GM23338 (cell line): ENCODE measurements at regions not wholly inside any gene's neighbourhood (a gene's known extent, or its start where the extent isn't known, plus 50 kb on each side); places are given as distances from the start of the nearest gene placed in this dataset.

Experiments used
- ATAC-seq: fragments of 200-7000 bp; cut with Tn5 transposase; 3 replicates; pipeline ENCODE4 v1.9.1; 2020
- DNase-seq: peaks from one replicate; pipeline ENCODE4 v3.0.0-alpha.2; 2015; ENCODE audit warnings: low spot score
- H2AFZ ChIP-seq: fragments of 200-600 bp; sonication (generic); 2 replicates; pipeline ENCODE4 v1.8.0; 2016; ENCODE audit warnings: antibody characterized with exemption, mild to moderate bottlenecking, moderate library complexity
- H3F3A ChIP-seq: fragments of 200-600 bp; sonication (generic); replicated peaks from 2 replicates; pipeline ENCODE4 v1.8.0; 2017; ENCODE audit warnings: antibody characterized with exemption, mixed run types, low read depth
- H3K27ac ChIP-seq: fragments of 200-600 bp; sonication (generic); 2 replicates; pipeline ENCODE4 v1.6.1; 2016; ENCODE audit warnings: low read depth
- H3K27me3 ChIP-seq: fragments of 200-600 bp; sonication (generic); 2 replicates; pipeline ENCODE4 v1.8.0; 2016; ENCODE audit warnings: mild to moderate bottlenecking, mixed run types, moderate library complexity; ENCODE audit not compliant: insufficient read depth
- H3K36me3 ChIP-seq: fragments of 200-600 bp; sonication (generic); 2 replicates; pipeline ENCODE4 v1.8.0; 2016; ENCODE audit warnings: mild to moderate bottlenecking; ENCODE audit not compliant: insufficient read depth
- H3K4me1 ChIP-seq: fragments of 200-600 bp; sonication (generic); 2 replicates; pipeline ENCODE4 v1.8.0; 2016; ENCODE audit warnings: mild to moderate bottlenecking, moderate library complexity; ENCODE audit not compliant: insufficient read depth
- H3K4me2 ChIP-seq: fragments of 200-600 bp; sonication (generic); 2 replicates; pipeline ENCODE4 v1.7.1; 2017; ENCODE audit warnings: mixed run types
- H3K4me3 ChIP-seq: fragments of 200-600 bp; sonication (generic); 2 replicates; pipeline ENCODE4 v1.6.1; 2016; ENCODE audit warnings: mixed run types
- H3K79me2 ChIP-seq: fragments of 200-600 bp; sonication (generic); replicated peaks from 2 replicates; pipeline ENCODE4 v1.8.0; 2017; ENCODE audit warnings: mild to moderate bottlenecking; ENCODE audit not compliant: insufficient read depth
- H3K9me2 ChIP-seq: fragments of 200-600 bp; sonication (generic); 2 replicates; pipeline ENCODE4 v1.8.0; 2017; ENCODE audit not compliant: insufficient read depth
- H4K20me1 ChIP-seq: fragments of 200-600 bp; sonication (generic); replicated peaks from 2 replicates; pipeline ENCODE4 v1.8.0; 2017; ENCODE audit warnings: mild to moderate bottlenecking; ENCODE audit not compliant: insufficient read depth
- H3K27ac Mint-ChIP-seq: 2 replicates; pipeline ENCODE4 v1.8.0; 2020; ENCODE audit warnings: inconsistent platforms, mild to moderate bottlenecking, moderate library complexity, mixed read lengths
- H3K27me3 Mint-ChIP-seq: 3 replicates; pipeline ENCODE4 v1.8.0; 2022; ENCODE audit warnings: low read depth, mild to moderate bottlenecking, moderate library complexity, mixed read lengths, inconsistent platforms; ENCODE audit not compliant: insufficient read depth, poor library complexity
- H3K36me3 Mint-ChIP-seq: 3 replicates; pipeline ENCODE4 v1.8.0; 2021; ENCODE audit warnings: low read depth, mild to moderate bottlenecking, inconsistent platforms, moderate library complexity, mixed read lengths
- H3K4me1 Mint-ChIP-seq: 3 replicates; pipeline ENCODE4 v1.8.0; 2020; ENCODE audit warnings: mild to moderate bottlenecking, inconsistent platforms, mixed read lengths
- H3K4me3 Mint-ChIP-seq: 3 replicates; pipeline ENCODE4 v1.8.0; 2021; ENCODE audit warnings: moderate library complexity, mild to moderate bottlenecking, inconsistent platforms, mixed read lengths
- H3K9me3 Mint-ChIP-seq: 3 replicates; pipeline ENCODE4 v1.8.0; 2020; ENCODE audit warnings: moderate library complexity, mild to moderate bottlenecking, inconsistent platforms, mixed read lengths
- CREB1 ChIP-seq: fragments of 250-450 bp; sonication (Bioruptor Pico); IDR thresholded peaks from 2 replicates; pipeline ENCODE4 v1.5.0; 2020; ENCODE audit warnings: low read depth, mild to moderate bottlenecking, moderate library complexity
- EZH2 ChIP-seq: fragments of 200-600 bp; sonication (generic); IDR thresholded peaks from one replicate; pipeline ENCODE4 v1.8.0; 2017; ENCODE audit warnings: antibody characterized with exemption, mild to moderate bottlenecking, low read depth; ENCODE audit not compliant: unreplicated experiment
- EZH2phosphoT487 ChIP-seq: fragments of 200-600 bp; sonication (generic); IDR thresholded peaks from one replicate; pipeline ENCODE4 v1.8.1; 2018; ENCODE audit warnings: antibody characterized with exemption; ENCODE audit not compliant: unreplicated experiment
- JUNB ChIP-seq: IDR thresholded peaks from one replicate; pipeline ENCODE4 v1.6.1; 2016; ENCODE audit warnings: antibody characterized with exemption; ENCODE audit not compliant: unreplicated experiment
- NANOG ChIP-seq: IDR thresholded peaks from 2 replicates; pipeline ENCODE4 v1.6.1; 2016; ENCODE audit warnings: antibody characterized with exemption, borderline replicate concordance
- POLR2AphosphoS5 ChIP-seq: IDR thresholded peaks from 2 replicates; pipeline ENCODE4 v1.6.1; 2016; ENCODE audit warnings: antibody characterized with exemption, low read depth
- STAT1 ChIP-seq: IDR thresholded peaks from one replicate; pipeline ENCODE4 v1.6.1; 2016; ENCODE audit warnings: antibody characterized with exemption; ENCODE audit not compliant: unreplicated experiment
- ZNF331 ChIP-seq: fragments of 250-450 bp; sonication (Bioruptor Pico); IDR thresholded peaks from 2 replicates; pipeline ENCODE4 v1.5.0; 2020; ENCODE audit warnings: low read depth, mild to moderate bottlenecking, moderate library complexity
- TF ChIP-seq, protein P1 (sequence below): IDR thresholded peaks from one replicate; pipeline ENCODE4 v1.6.1; 2018; ENCODE audit warnings: antibody characterized with exemption; ENCODE audit not compliant: unreplicated experiment
- TF ChIP-seq, protein P2 (sequence below), 2 experiments: fragments of 200-600 bp in 1 of 2; sonication (generic) in 1 of 2; conservative IDR thresholded peaks; 2 replicates each; pipeline versions ENCODE4 v1.5.1 to v1.6.1; 2016 to 2017; ENCODE audit warnings: antibody characterized with exemption in 2 of 2, low read depth in 2 of 2, mild to moderate bottlenecking in 2 of 2, moderate library complexity in 1 of 2

DNA sequence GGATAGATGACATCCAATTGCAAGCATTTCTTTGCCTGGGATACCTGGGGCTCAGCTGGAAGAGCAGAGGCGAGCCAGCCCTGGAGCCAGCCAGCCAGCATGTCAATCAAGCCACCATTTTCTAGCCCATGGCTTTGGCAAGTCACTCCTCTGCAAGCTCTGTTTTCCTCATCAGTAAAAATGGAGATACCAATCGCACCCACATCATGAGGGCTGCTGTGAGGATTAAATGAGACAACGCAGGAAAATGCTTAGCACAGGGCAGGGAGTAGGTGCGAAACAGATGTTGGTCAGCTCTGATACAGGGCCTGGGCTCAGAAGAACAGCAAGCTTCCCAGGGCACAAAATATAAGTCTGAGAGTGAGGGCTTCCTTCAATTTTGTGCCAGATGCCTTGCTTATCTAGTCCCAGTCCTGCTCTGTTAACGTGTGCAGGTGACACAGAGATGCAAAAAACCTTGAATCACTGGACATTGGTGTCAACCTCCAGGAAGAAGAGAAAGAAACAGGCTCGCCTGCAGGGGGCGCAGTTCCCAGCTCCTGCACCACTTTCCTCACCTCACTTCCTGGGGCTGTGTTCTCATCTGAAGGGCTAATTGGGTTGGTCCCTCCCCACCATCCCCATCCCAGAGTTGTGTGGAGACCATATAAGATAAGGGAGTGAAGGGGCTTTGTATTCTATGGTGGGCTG is 72.8 kb upstream of the CACUL1 start:
- H3K27me3 ChIP-seq, result no peaks in the 10 kb centered on the region
- peak; percentile 38 for DNase-seq

DNA sequence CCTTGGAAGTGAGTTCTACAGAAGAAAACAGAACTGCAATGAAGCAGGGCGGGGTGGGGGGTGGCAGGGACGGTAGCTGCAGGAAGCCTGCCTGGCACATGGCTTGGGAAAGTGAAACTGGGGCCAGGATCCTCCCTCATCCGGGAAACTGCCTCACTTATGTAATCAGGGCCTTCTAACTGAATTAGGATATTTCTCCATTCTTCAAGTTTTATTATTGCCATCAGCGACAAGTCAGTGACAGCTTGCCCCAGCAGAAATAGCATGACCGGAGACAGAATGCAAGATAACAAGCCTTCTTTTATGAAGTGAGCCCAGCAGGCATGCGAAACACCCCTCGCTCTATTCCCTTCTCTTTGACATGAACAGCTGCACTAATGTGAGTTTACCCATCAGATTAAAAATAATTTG is 77.5 kb upstream of the CACUL1 start:
- Histone ChIP-seq H3K4me1 (no peaks in the 10 kb centered on the region), H3K27me3 (no peaks in the 10 kb centered on the region), H3F3A (no peaks in the 10 kb centered on the region), H3K4me3 (no peak overlapping the region), H3K36me3 (no peaks in the 10 kb centered on the region), H3K79me2 (no peaks in the 10 kb centered on the region), H3K27ac (no peak overlapping the region), H3K4me2 (no peak overlapping the region), H3K9me2 (peaks cover 6% of the 10 kb centered on the region), H4K20me1 (no peaks in the 10 kb centered on the region), H2AFZ (0 out of 2 replicates have a peak overlapping the region, but pooled peaks have one; percentile 81)
- no peak overlapping the region for H3K4me3 Mint-ChIP-seq
- no peaks in the 10 kb centered on the region for H3K4me1 Mint-ChIP-seq
- H3K27me3 Mint-ChIP-seq, result peaks cover 2% of the 10 kb centered on the region
- ATAC-seq, result no peak
- peaks cover 11% of the 10 kb centered on the region; the same call in 2 of the 3 replicates for H3K9me3 Mint-ChIP-seq
- no peak for DNase-seq
- no peak overlapping the region for H3K27ac Mint-ChIP-seq
- no peaks in the 10 kb centered on the region for H3K36me3 Mint-ChIP-seq
- TF ChIP-seq EZH2phosphoT487, result no peak
- TF ChIP-seq, protein P1, sequence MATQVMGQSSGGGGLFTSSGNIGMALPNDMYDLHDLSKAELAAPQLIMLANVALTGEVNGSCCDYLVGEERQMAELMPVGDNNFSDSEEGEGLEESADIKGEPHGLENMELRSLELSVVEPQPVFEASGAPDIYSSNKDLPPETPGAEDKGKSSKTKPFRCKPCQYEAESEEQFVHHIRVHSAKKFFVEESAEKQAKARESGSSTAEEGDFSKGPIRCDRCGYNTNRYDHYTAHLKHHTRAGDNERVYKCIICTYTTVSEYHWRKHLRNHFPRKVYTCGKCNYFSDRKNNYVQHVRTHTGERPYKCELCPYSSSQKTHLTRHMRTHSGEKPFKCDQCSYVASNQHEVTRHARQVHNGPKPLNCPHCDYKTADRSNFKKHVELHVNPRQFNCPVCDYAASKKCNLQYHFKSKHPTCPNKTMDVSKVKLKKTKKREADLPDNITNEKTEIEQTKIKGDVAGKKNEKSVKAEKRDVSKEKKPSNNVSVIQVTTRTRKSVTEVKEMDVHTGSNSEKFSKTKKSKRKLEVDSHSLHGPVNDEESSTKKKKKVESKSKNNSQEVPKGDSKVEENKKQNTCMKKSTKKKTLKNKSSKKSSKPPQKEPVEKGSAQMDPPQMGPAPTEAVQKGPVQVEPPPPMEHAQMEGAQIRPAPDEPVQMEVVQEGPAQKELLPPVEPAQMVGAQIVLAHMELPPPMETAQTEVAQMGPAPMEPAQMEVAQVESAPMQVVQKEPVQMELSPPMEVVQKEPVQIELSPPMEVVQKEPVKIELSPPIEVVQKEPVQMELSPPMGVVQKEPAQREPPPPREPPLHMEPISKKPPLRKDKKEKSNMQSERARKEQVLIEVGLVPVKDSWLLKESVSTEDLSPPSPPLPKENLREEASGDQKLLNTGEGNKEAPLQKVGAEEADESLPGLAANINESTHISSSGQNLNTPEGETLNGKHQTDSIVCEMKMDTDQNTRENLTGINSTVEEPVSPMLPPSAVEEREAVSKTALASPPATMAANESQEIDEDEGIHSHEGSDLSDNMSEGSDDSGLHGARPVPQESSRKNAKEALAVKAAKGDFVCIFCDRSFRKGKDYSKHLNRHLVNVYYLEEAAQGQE, result no peak
- TF ChIP-seq ZNF331 (CRISPR knock-in tag), result no peak
- TF ChIP-seq JUNB, result no peak
- no peak for TF ChIP-seq STAT1
- no peak for TF ChIP-seq POLR2AphosphoS5
- no peak for TF ChIP-seq NANOG
- no peak for TF ChIP-seq CREB1 (CRISPR knock-in tag)

More for the DNA sequence above, 72.8 kb upstream of the CACUL1 start:
- no peak overlapping the region for H3K27ac Mint-ChIP-seq
- Histone ChIP-seq H3K27ac (no peak overlapping the region), H3K79me2 (no peaks in the 10 kb centered on the region), H3K36me3 (no peaks in the 10 kb centered on the region), H2AFZ (no peak overlapping the region), H4K20me1 (no peaks in the 10 kb centered on the region), H3K9me2 (peaks cover 16% of the 10 kb centered on the region), H3K4me1 (no peaks in the 10 kb centered on the region), H3K4me3 (no peak overlapping the region), H3K4me2 (no peak overlapping the region), H3F3A (no peaks in the 10 kb centered on the region)
- H3K4me1 Mint-ChIP-seq, result no peaks in the 10 kb centered on the region
- H3K9me3 Mint-ChIP-seq, result peaks cover 15% of the 10 kb centered on the region; the same call in 2 of the 3 replicates
- H3K36me3 Mint-ChIP-seq, result no peaks in the 10 kb centered on the region
- no peak overlapping the region for H3K4me3 Mint-ChIP-seq
- TF ChIP-seq, protein P2, sequence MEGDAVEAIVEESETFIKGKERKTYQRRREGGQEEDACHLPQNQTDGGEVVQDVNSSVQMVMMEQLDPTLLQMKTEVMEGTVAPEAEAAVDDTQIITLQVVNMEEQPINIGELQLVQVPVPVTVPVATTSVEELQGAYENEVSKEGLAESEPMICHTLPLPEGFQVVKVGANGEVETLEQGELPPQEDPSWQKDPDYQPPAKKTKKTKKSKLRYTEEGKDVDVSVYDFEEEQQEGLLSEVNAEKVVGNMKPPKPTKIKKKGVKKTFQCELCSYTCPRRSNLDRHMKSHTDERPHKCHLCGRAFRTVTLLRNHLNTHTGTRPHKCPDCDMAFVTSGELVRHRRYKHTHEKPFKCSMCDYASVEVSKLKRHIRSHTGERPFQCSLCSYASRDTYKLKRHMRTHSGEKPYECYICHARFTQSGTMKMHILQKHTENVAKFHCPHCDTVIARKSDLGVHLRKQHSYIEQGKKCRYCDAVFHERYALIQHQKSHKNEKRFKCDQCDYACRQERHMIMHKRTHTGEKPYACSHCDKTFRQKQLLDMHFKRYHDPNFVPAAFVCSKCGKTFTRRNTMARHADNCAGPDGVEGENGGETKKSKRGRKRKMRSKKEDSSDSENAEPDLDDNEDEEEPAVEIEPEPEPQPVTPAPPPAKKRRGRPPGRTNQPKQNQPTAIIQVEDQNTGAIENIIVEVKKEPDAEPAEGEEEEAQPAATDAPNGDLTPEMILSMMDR (conservative IDR thresholded peaks at IDR 0.05; ENCODE audit: low read depth in 2 of 2), result peak; percentile 49 to 64
- TF ChIP-seq EZH2phosphoT487 (no peak), EZH2 (no peak)
- no peaks in the 10 kb centered on the region for H3K27me3 Mint-ChIP-seq
- ATAC-seq, result no peak
